Omental fat pad (tissue), 3 donors: ENCODE measurements at regions not wholly inside any gene's neighbourhood (a gene's known extent, or its start where the extent isn't known, plus 50 kb on each side); places are given as distances from the start of the nearest gene placed in this dataset.

Experiments used
- ATAC-seq: fragments of 150-250 bp; one replicate; pipeline ENCODE4 v1.9.1; 2016; ENCODE audit warnings: mild to moderate bottlenecking, moderate library complexity; ENCODE audit not compliant: low FRiP score
- DNase-seq: peaks from one replicate; pipeline ENCODE4 v3.0.0-alpha.2; 2019; ENCODE audit warnings: low spot score
- CTCF ChIP-seq, 3 donors: fragments of 450-650 bp; IDR thresholded peaks; one replicate each; pipeline ENCODE4 v1.5.1; 2016 to 2017; ENCODE audit warnings: antibody characterized with exemption in 3 of 3, mild to moderate bottlenecking in 3 of 3, moderate library complexity in 2 of 3

GRCh38 chr6:145175470-145175869 is 559.9 kb downstream of the EPM2A start:
- no peak for TF ChIP-seq CTCF (IDR thresholded peaks at IDR 0.05)
- ATAC-seq = no peak
- DNase-seq = no peak

- no peak for ATAC-seq
- TF ChIP-seq CTCF (IDR thresholded peaks at IDR 0.05) = no peak
These were observed 556.9 kb downstream of the EPM2A start for GRCh38 chr6:145178391-145178790.

DNA sequence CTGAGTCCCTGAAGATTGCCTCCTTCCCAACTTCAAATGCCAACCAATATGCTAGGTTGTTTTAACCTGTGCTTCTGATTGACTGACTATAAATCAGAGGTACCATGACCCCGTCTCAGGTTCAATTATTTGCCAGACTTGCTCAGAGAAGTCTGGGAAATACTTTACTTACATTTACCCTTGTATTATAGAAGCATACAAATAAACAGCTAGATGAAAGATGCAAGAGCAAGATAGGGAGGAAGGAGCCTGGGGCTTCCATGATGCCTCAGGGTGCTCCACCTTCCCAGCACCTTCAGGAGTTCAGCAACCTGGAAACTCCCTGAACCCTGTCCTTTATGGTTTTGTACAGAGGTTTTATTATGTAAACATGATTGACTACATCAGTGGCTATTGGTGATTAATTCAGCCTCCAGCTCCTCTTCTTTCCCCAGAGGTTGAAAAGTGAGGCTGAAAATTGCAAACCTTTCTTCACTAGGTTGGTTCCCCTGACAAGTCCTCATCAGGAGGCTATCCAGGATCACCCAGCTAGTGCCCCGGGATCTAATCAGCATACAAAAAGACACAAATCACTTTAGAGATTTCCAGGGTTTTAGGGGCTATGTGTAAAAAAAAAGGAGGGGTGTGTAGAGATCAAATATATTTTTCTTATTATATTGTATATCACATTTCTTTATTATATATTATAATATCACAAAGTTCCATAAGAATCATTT is 547.7 kb downstream of the EPM2A start:
- DNase-seq (no peak), ATAC-seq (no peak)
- TF ChIP-seq CTCF (IDR thresholded peaks at IDR 0.05) = no peak

More at GRCh38 chr6:145178391-145178790, 556.9 kb downstream of the EPM2A start:
- no peak for DNase-seq

DNA sequence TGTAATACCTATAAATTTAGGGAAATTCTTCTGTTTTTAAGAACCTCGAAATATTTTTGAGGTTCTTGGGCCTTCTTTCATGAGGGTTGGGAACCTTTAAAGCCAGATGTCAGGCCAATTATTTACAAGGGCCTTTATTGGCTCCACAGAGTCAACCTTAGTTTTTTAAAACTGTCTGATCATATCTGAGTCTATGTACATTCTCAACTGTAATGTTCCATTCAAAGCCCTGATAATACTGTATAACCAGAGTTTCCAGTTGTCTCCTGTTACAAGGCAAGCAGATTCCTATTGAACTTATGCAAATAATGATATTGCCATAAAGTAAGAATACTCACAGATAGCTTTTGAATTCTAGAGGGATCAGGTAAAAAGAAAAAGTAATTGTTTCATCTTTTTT is 545.5 kb downstream of the EPM2A start:
- DNase-seq (no peak), ATAC-seq (no peak)
- TF ChIP-seq CTCF (IDR thresholded peaks at IDR 0.05) = no peak

DNA sequence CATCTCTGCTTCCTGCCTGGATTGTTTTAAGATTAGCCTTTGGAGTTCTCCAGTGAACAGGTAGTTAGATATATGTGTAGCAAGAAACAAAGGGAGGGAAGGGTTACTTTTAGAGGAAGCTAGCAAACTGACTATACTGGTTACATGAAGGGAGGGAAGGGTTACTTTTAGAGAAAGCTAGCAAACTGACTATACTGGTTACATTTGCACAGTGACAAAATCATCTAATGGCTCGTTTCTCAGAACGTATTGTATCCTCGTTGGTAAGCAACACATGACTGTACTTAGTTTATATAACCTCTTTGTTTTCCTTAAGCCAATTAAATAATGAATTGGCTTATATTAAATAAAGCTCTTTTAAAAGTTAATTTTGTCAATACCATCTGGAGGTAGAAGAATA is 540.9 kb downstream of the EPM2A start:
- ATAC-seq (no peak), DNase-seq (no peak)
- TF ChIP-seq CTCF (IDR thresholded peaks at IDR 0.05) = no peak

DNA sequence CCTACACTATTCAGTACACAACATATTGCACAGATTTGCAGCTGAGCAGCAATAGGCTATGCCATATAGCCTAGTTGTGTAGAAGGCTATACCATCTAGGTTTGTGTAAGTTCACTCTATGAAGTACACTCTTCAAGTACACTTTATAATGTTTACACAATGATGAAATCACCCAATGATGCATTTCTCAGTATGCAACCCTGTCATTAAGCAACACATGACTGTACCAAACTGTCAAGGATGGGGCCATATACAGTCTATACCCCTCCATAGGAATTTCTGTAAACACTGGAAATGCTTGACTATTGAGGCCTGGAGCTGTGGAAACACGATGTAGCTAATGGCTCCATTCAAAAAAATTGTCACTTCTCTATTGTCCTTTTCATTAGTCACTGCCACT is 535.4 kb downstream of the EPM2A start:
- ATAC-seq (no peak), DNase-seq (no peak)
- TF ChIP-seq CTCF (IDR thresholded peaks at IDR 0.05) = no peak

DNA sequence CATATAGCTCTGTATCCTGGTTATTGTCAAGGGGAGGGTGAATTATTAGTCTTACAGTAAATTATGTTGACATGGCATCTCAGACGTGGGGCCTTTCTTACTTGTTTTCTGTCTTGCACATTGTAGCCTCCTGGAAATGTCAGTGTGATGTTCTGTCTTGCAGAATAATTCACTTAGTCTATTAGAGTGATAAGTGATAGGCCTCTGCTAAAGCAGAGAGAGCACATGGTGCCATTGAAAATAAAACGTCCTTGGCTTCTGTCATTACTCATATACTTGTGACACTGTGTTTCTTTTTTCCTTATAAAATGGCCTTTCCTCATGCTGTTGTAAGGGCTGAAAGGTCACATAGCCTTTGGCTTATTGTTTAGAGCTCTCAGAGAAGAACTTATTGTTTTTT is 531.0 kb downstream of the EPM2A start:
- no peak for DNase-seq
- no peak for ATAC-seq
- no peak for TF ChIP-seq CTCF (IDR thresholded peaks at IDR 0.05)
